NCI-H2081 (cell line): ENCODE measurements at regions not wholly inside any gene's neighbourhood (a gene's known extent, or its start where the extent isn't known, plus 50 kb on each side); places are given as distances from the start of the nearest gene placed in this dataset.

ENCODE experiments used
- DNase-seq, 2 experiments: peaks; one replicate each; lab custom pipeline; 2025; lab: John Stamatoyannopoulos, UW

DNA sequence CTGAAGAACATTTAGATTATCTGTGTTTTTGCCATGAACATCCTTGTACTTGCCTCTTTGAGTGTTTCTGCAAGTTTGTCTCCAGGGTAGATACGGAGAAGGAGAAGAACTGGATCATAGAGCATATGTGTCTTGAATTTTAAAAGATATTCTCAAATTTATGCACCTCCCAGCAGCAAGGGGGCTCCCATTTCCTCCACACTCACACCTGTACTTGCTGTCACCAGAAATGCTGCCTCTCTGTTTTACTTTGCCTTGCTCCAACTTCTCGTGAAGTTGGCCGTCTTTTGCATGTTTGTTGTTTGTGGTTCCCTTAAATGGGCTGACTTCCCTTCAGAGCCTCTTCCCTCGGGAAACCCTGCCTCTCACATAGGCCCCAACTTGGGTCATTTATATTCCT lies 171.0 kb downstream of the TFAP2C start:
- no peak for DNase-seq

DNA sequence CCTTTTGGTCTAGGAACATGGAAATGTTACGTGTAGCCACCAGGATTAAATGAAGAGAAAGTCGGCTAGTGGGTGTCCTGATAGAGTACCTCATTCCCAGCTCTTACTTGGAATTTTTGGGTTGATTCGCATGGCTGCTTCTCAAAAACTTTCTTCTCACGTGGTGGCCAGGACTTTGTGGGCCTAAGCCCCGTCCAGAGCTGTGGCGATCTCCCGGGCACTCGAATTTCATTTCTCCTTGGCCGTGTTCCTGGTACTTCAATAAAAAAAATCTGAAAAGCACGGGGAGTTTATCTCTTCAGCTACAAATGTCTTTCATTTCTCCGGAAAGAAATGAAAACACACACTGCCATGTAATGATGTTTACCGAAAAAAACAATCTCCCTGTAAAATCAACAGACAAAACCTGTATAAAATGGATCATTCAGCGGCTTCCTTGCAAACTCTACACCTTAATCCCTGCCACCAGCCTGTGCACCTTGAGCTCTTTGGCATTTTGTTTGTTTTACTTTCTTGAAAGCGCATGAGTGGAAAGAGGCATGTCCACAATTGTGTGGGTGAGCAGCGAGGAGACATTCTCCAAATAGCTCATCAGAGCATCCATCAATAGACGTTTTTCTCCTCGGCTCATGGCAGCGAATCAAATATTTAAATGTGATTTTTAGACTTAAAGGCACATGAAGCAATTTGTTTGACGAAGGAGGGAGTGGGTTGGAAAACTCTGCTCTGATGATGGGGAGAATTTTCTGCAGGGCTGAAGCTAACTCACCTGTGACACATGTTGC lies 173.1 kb downstream of the TFAP2C start:
- DNase-seq, result no peak

GRCh38 chr20:56802805-56803204 lies 173.7 kb downstream of the TFAP2C start:
- DNase-seq, result no peak

GRCh38 chr20:56805313-56805712 lies 176.2 kb downstream of the TFAP2C start:
- DNase-seq, result no peak

GRCh38 chr20:56805966-56806365 lies 176.9 kb downstream of the TFAP2C start:
- no peak for DNase-seq

- no peak for DNase-seq
These were observed 177.9 kb downstream of the TFAP2C start for GRCh38 chr20:56806952-56807517.

- DNase-seq, result no peak
These were observed 179.1 kb downstream of the TFAP2C start for GRCh38 chr20:56808117-56808725.

DNA sequence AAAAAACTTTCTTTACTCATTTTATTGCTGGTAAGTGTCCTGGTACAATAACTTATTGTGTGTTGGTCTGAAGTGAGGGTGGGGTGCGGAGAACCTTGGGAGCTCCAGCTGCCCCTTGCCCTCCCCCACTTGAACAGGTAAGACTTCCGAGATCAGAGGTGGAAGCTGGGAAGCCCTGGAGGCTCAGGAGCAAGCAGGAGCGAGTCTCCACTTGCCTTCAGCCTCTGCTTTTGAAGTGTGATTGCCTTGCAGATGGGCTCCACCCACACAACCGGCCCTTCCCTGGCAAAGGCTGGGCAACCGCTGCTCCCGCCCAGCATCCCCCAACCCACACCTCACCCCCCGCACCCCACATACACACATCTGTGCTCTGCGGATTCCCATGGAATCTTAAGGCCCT lies 179.6 kb downstream of the TFAP2C start:
- DNase-seq, result no peak

DNA sequence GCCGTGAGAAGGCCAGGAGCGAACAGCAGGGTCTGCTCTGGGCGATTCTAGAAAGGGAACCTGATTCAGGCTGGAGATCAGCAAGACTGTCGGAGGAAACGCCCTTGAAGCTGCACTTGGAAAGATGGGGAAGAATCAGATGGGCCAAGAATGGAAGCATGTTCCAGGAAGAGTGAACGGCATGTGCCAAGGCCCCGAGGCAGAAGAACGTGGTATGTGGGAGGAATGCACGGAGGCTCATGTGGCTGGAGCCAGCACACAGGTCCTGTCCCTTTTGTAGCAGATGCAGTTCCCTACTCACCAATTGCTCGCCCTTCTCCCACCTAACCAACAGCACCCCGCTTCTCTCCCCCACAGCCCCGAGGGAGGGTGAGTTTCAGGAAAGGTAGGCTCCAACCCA lies 180.6 kb downstream of the TFAP2C start:
- DNase-seq, result no peak

DNA sequence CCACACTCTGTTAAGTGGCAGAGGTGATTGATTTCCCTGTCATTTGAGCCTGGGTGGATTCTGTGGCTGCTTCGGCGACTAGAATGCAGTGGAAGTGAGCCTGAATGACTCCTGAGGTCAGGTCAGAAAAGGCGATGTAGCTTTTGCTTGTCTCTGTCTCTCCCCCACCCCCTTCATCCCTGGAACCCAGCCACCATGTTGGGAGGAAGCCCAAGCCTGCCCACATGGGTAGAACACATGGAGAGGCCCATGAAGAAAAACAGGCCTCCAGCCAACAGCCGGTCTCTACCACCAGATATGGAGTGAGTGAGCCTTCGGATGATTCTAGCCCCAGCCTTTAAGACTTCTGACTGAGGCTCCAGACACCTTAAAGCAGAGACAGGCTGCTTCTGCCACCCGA lies 181.0 kb downstream of the TFAP2C start:
- no peak for DNase-seq

DNA sequence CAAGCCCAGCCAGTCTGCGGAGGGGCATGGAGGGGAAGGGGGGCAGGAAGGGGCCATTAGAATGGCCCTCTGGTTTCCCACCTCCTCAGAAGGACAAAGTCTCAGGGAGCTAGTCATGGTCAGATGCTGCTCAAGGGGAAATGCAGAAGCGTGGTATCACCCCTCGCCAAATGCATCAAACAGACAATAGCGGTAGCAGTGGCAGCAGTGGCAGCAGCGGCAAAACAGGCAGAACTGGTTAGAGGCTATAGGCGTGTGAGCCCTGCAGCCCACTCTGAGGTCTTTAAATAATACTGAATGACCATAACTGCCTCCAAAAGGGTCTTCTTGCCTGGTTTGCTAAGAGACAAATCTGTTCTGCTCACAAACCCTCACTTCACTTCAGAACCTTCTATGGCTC lies 186.7 kb downstream of the TFAP2C start:
- DNase-seq, result no peak

DNA sequence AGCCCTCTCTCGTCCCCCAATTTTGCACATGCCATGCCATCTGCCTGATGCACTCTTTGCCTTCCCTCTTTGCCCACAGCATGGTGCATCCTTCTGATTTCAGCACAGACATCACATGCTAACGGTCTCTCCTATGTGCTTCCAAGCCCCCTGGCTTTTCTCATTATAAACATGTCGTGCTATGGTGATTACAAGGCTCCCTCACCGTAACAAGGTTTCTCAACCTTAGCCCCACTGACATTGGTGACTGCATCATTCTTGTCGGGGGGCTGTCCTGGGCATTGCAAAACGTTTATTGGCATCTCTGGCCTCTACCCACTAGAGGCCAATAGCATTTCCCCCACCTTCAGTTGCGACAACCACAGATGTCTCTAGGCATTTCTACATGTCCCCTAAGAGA lies 187.2 kb downstream of the TFAP2C start:
- DNase-seq, result no peak

- no peak for DNase-seq
These were observed 188.9 kb downstream of the TFAP2C start for GRCh38 chr20:56817780-56818675.

DNA sequence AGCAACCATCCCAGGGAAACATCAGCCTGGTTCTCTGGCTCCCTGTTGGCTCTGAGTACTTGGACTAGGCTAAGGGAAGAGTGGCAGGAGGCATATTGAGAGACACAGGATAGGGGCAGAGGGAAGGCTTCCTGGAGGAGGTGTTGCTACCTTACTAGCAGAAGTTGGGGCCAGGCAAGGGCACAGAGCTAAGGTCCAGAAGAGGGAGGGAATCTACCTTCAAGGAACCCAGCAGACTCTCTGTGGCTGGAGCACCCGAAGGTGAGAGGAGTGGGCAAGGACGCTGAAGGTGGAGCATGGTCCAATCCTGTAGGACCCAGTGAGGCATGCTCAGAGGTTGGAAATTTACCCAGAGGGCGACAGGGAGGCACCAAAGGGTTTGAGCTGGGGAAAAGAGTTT lies 191.9 kb downstream of the TFAP2C start:
- no peak for DNase-seq

- DNase-seq, result no peak
These were observed 197.2 kb downstream of the TFAP2C start for GRCh38 chr20:56826306-56826704.

DNA sequence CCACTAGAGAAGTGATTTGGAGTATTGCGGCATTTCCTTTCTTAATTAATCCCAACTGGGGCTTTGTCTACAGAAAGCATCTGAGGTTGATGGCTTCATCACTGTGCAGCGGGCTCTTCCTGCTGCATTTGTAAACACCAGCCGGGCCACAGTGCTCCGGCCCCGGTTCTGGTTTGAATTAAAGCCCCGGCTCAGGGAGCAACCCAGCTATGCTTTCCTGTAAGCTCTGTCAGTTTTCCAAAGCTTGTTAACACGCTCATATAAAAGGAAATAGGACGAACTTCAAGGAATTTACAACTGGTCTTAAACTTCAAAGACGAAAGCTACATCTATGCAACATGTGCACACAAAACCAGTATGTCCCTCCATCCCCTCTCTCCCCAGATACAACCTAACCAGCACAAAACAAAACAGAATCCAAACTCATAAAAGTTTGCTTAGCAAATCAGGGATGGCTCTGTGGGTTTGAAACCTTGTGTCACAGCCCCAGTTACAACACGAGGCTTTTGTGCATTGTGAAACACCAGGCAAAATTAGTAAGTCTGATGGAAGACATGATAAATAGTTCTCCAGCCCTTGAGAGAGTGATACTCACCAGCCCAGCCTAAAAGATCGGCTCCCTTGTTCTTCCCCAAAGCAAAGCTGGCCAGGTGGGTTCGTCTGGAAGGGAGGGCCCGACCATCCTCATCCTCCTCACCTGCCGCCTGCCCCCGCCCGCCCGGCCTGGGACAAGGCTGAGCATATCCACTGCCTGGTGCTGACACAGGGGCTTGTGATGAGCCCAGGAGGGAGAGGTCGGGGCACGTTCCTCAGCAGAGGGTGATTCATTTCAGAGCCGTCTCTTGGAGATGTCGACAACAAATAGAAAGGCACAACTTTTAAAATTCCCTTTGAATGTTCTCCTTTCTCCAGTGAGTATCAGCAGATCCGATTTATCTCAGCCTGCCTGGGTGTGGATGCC lies 197.9 kb downstream of the TFAP2C start:
- DNase-seq, result no peak

GRCh38 chr20:56827763-56828162 lies 198.7 kb downstream of the TFAP2C start:
- no peak for DNase-seq

GRCh38 chr20:56828402-56828801 lies 199.3 kb downstream of the TFAP2C start:
- DNase-seq, result no peak

- no peak for DNase-seq
These were observed 200.8 kb downstream of the TFAP2C start for GRCh38 chr20:56829788-56830385.

DNA sequence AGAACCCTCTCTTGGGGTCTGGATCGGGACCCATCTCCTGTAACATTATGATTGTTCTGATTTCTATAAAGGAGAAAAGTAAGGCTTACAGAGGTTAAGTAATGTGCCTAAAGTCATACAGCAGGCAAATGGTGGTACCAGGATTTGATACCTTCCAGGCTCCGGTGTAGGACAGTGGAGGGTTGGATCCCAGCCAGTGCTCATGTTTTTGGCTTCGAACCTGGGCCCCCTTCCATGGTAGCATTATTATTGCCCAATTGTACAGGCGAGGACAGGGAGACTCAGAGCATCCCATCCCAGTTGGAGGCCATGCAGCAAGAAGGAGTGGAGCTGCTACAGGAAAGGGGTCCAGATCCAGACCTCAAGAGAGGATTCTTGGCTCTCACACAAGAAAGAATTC lies 202.7 kb downstream of the TFAP2C start:
- DNase-seq, result no peak

DNA sequence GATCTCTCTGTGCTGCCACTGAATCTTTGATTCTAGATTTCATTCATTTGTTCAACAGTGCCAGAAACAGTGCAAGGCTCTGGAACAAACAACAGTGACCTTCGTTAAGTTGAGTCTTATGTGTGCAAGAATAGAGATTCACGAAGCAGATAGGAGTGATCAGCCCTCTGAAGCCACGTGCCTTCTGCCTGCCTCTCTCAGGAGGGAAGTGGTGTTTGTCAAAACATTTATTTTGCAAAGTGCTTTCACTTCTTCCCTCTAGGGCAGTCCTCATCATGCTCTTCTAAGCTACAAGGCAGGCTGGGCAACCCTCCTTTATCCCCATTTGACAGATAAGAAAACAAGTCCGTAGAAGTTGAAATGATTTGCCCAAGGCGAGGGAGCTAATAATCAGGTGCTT lies 204.3 kb downstream of the TFAP2C start:
- DNase-seq, result no peak
